Bronchial epithelial cell (primary cell): ENCODE measurements at regions not wholly inside any gene's neighbourhood (a gene's known extent, or its start where the extent isn't known, plus 50 kb on each side); places are given as distances from the start of the nearest gene placed in this dataset.
"Not testable (repeated sequence)": the region's sequence is repeated elsewhere in the genome, so short reads cannot be mapped to it uniquely, and the experiment has no call there.

Experiments used
- DNase-seq: peaks from one replicate; pipeline ENCODE4 v3.0.0-alpha.2; 2010; ENCODE audit warnings: low read depth
- FAIRE-seq: peaks from 2 replicates; lab custom pipeline; 2011; peaks lifted over from hg19 to GRCh38; lab: Jason Lieb, UNC
- H3K27me3 ChIP-seq: 2 replicates; pipeline ENCODE4 v1.5.1; 2011; ENCODE audit warnings: low read length; ENCODE audit not compliant: control insufficient read depth, insufficient read depth
- H3K36me3 ChIP-seq: 2 replicates; pipeline ENCODE4 v1.5.1; 2011; ENCODE audit warnings: low read length; ENCODE audit not compliant: control insufficient read depth, insufficient read depth
- H3K4me3 ChIP-seq: 2 replicates; pipeline ENCODE4 v1.5.1; 2011; ENCODE audit warnings: mild to moderate bottlenecking, low read depth, low read length, control low read depth
- CTCF ChIP-seq: IDR thresholded peaks from 2 replicates; pipeline ENCODE4 v1.5.1; 2011; ENCODE audit warnings: mild to moderate bottlenecking, moderate library complexity, low read length, control low read depth, inconsistent platforms; ENCODE audit not compliant: insufficient read depth, severe bottlenecking

GRCh38 chr11:44474702-44475101 lies 90.8 kb upstream of the CD82 start:
- peaks cover 4% of the 10 kb centered on the region for H3K27me3 ChIP-seq
- H3K36me3 ChIP-seq: no peaks in the 10 kb centered on the region
- DNase-seq (no peak), FAIRE-seq (no peak)
- TF ChIP-seq CTCF: no peak
- no peak overlapping the region for H3K4me3 ChIP-seq

GRCh38 chr11:44475114-44475686 lies 90.3 kb upstream of the CD82 start:
- Histone ChIP-seq H3K36me3 (no peaks in the 10 kb centered on the region), H3K27me3 (peaks cover 4% of the 10 kb centered on the region), H3K4me3 (no peak overlapping the region)
- FAIRE-seq: no peak
- TF ChIP-seq CTCF: no peak
- no peak for DNase-seq

GRCh38 chr11:44482338-44482737 lies 83.1 kb upstream of the CD82 start:
- FAIRE-seq, H3K4me3 ChIP-seq, H3K27me3 ChIP-seq, H3K36me3 ChIP-seq, DNase-seq: not testable (repeated sequence)

GRCh38 chr11:44483919-44484610 lies 81.4 kb upstream of the CD82 start:
- no peaks in the 10 kb centered on the region for H3K36me3 ChIP-seq
- FAIRE-seq: no peak
- H3K27me3 ChIP-seq: no peaks in the 10 kb centered on the region
- no peak overlapping the region for H3K4me3 ChIP-seq
- peak; percentile 36 for TF ChIP-seq CTCF
- DNase-seq: no peak

- no peak for FAIRE-seq
- DNase-seq: peak; percentile 18
- Histone ChIP-seq H3K36me3 (no peaks in the 10 kb centered on the region), H3K4me3 (no peak overlapping the region), H3K27me3 (no peaks in the 10 kb centered on the region)
- no peak for TF ChIP-seq CTCF
These were observed 77.1 kb upstream of the CD82 start for GRCh38 chr11:44488165-44488965.

- DNase-seq: no peak
- no peak for FAIRE-seq
- Histone ChIP-seq H3K36me3 (no peaks in the 10 kb centered on the region), H3K4me3 (no peak overlapping the region), H3K27me3 (no peaks in the 10 kb centered on the region)
- TF ChIP-seq CTCF: no peak
These were observed 72.1 kb upstream of the CD82 start for GRCh38 chr11:44493383-44493782.
